ENCODE measurements at regions not wholly inside any gene's neighbourhood (a gene's known extent, or its start where the extent isn't known, plus 50 kb on each side); places are given as distances from the start of the nearest gene placed in this dataset.

GRCh38 chr6:88529726-88530125 is 363.6 kb upstream of the CNR1 start:
- H3K27me3 ChIP-seq (ENCODE audit: control insufficient read depth, low read length), result no peaks in the 10 kb centered on the region
- no peak overlapping the region for H3K4me3 ChIP-seq (ENCODE audit: low read length)
- no peak overlapping the region for H3K27ac ChIP-seq (ENCODE audit: low read depth, low read length)
- H3K9me3 ChIP-seq (ENCODE audit: control insufficient read depth, insufficient read depth, low read length), result no peaks in the 10 kb centered on the region
- no peaks in the 10 kb centered on the region for H3K36me3 ChIP-seq (ENCODE audit: control insufficient read depth, low read length)
- H3K4me1 ChIP-seq (ENCODE audit: control insufficient read depth, low read length), result no peaks in the 10 kb centered on the region
- no peaks in the 10 kb centered on the region for H3K79me2 ChIP-seq (ENCODE audit: control insufficient read depth, low read length)
- H3F3A ChIP-seq (ENCODE audit: control insufficient read depth, insufficient read depth), result no peaks in the 10 kb centered on the region
- no peak for TF ChIP-seq CTCF (IDR thresholded peaks at IDR 0.05; ENCODE audit: low read depth, low read length, poor library complexity, severe bottlenecking)
- no peaks in the 10 kb centered on the region for H3K9me2 ChIP-seq (replicated peaks; ENCODE audit: control insufficient read depth, low read length)
- no peak overlapping the region for H3K4me2 ChIP-seq (ENCODE audit: low read length)
- H4K20me1 ChIP-seq (ENCODE audit: control insufficient read depth, insufficient read depth, low read depth, low read length), result no peaks in the 10 kb centered on the region

DNA sequence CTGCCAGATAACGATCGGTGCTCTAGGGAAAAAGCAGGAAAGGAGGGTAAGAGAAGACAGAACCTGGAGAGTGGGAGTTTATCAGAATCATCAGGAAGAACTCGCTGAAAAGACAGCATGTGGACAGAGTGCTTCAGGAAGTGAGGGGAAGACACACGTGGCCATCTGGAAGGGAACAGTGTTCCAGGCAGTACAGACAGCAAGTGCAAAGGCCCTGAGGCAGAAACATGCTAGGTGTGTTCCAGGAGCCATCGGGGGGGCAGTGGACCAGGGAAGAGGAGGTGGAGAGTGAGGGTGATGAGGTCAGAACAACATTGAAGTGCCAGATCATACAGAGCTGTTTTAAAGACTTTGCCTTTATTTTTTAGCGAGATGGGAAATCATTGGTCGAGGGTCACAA is 354.3 kb upstream of the CNR1 start:
- Histone ChIP-seq H3K79me2 (ENCODE audit: control insufficient read depth, low read length) (no peaks in the 10 kb centered on the region), H3K4me2 (ENCODE audit: low read length) (no peak overlapping the region), H3F3A (ENCODE audit: control insufficient read depth, insufficient read depth) (no peaks in the 10 kb centered on the region), H4K20me1 (ENCODE audit: control insufficient read depth, insufficient read depth, low read depth, low read length) (no peaks in the 10 kb centered on the region), H3K9me3 (ENCODE audit: control insufficient read depth, insufficient read depth, low read length) (no peaks in the 10 kb centered on the region), H3K36me3 (ENCODE audit: control insufficient read depth, low read length) (no peaks in the 10 kb centered on the region), H3K9me2 (replicated peaks; ENCODE audit: control insufficient read depth, low read length) (no peaks in the 10 kb centered on the region), H3K4me3 (ENCODE audit: low read length) (no peak overlapping the region), H3K27ac (ENCODE audit: low read depth, low read length) (no peak overlapping the region), H3K4me1 (ENCODE audit: control insufficient read depth, low read length) (no peaks in the 10 kb centered on the region), H3K27me3 (ENCODE audit: control insufficient read depth, low read length) (no peaks in the 10 kb centered on the region)
- no peak for TF ChIP-seq EZH2phosphoT487 (IDR thresholded peaks at IDR 0.05; ENCODE audit: borderline replicate concordance, low read length)
- TF ChIP-seq CTCF (IDR thresholded peaks at IDR 0.05; ENCODE audit: low read depth, low read length, poor library complexity, severe bottlenecking), result no peak

DNA sequence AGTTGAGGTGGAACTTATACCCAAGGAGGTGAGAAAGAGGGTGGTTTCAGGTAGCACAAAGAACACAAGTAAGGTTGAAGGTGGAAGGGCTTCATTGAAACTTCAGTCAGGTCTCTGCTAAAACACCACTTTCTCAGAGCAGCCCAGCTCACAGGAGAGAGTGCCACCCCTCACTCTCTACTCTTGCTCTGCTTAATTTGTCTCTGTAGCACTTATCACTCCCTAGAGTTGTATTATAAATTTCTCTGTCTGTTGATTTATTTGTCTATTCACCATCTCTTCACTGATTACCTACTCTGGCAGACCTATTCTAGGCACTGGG is 353.8 kb upstream of the CNR1 start:
- Histone ChIP-seq H3K27me3 (ENCODE audit: control insufficient read depth, low read length) (no peaks in the 10 kb centered on the region), H3K9me3 (ENCODE audit: control insufficient read depth, insufficient read depth, low read length) (no peaks in the 10 kb centered on the region), H3K36me3 (ENCODE audit: control insufficient read depth, low read length) (no peaks in the 10 kb centered on the region), H3K4me2 (ENCODE audit: low read length) (no peak overlapping the region), H3K4me1 (ENCODE audit: control insufficient read depth, low read length) (no peaks in the 10 kb centered on the region), H3K79me2 (ENCODE audit: control insufficient read depth, low read length) (no peaks in the 10 kb centered on the region), H3K9me2 (replicated peaks; ENCODE audit: control insufficient read depth, low read length) (no peaks in the 10 kb centered on the region), H3F3A (ENCODE audit: control insufficient read depth, insufficient read depth) (no peaks in the 10 kb centered on the region), H3K27ac (ENCODE audit: low read depth, low read length) (no peak overlapping the region), H4K20me1 (ENCODE audit: control insufficient read depth, insufficient read depth, low read depth, low read length) (no peaks in the 10 kb centered on the region), H3K4me3 (ENCODE audit: low read length) (no peak overlapping the region)
- no peak for TF ChIP-seq EZH2phosphoT487 (IDR thresholded peaks at IDR 0.05; ENCODE audit: borderline replicate concordance, low read length)
- no peak for TF ChIP-seq CTCF (IDR thresholded peaks at IDR 0.05; ENCODE audit: low read depth, low read length, poor library complexity, severe bottlenecking)

Measured in DOHH2 (cell line).